ENCODE measurements at regions not wholly inside any gene's neighbourhood (a gene's known extent, or its start where the extent isn't known, plus 50 kb on each side); places are given as distances from the start of the nearest gene placed in this dataset.
A peak's percentile ranks its signal among the peaks of the same experiment; 100 is the strongest.

DNA sequence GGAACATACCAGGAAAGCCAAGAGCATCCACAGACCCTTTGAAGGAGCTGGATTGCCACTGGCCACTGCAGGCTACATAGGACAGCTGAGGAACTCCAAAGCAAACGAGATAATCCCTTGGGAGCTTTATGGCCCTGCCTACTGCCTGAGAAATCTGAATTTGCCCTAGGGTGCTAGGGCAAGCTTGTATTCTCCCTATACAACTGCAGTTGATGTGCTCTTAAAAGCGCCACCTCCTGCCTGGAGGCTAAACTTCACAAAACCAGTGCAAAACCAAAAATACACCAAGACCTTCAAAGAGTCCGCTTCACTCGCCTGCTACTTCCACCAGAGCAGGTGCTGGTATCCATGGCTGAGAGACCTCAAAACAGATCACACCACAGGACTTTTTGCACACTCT is 99.6 kb upstream of the KRR1 start:
- Histone ChIP-seq H3F3A (ENCODE audit: low read depth) (no peaks in the 10 kb centered on the region), H4K20me1 (ENCODE audit: insufficient read depth, low read length, poor library complexity, severe bottlenecking) (no peaks in the 10 kb centered on the region), H2AFZ (ENCODE audit: low read length) (no peak overlapping the region), H3K27me3 (ENCODE audit: insufficient read depth, low read length, poor library complexity, severe bottlenecking) (no peaks in the 10 kb centered on the region), H3K4me3 (ENCODE audit: low read length, poor library complexity, severe bottlenecking) (no peak overlapping the region), H3K9ac (ENCODE audit: low read depth, low read length, poor library complexity, severe bottlenecking) (no peak overlapping the region), H3K4me1 (ENCODE audit: insufficient read depth, low read length, poor library complexity, severe bottlenecking) (no peaks in the 10 kb centered on the region), H3K9me2 (replicated peaks; ENCODE audit: low read depth, low read length) (no peaks in the 10 kb centered on the region), H3K4me2 (ENCODE audit: low read depth, low read length, poor library complexity, severe bottlenecking) (no peak overlapping the region), H3K36me3 (ENCODE audit: insufficient read depth, low read length) (no peaks in the 10 kb centered on the region), H3K79me2 (ENCODE audit: insufficient read depth, low read length) (no peaks in the 10 kb centered on the region), H3K9me3 (ENCODE audit: insufficient read depth, low read depth, low read length) (no peaks in the 10 kb centered on the region)
- no peak for TF ChIP-seq EZH2phosphoT487 (IDR thresholded peaks at IDR 0.05; ENCODE audit: borderline replicate concordance)
- TF ChIP-seq, protein P1, sequence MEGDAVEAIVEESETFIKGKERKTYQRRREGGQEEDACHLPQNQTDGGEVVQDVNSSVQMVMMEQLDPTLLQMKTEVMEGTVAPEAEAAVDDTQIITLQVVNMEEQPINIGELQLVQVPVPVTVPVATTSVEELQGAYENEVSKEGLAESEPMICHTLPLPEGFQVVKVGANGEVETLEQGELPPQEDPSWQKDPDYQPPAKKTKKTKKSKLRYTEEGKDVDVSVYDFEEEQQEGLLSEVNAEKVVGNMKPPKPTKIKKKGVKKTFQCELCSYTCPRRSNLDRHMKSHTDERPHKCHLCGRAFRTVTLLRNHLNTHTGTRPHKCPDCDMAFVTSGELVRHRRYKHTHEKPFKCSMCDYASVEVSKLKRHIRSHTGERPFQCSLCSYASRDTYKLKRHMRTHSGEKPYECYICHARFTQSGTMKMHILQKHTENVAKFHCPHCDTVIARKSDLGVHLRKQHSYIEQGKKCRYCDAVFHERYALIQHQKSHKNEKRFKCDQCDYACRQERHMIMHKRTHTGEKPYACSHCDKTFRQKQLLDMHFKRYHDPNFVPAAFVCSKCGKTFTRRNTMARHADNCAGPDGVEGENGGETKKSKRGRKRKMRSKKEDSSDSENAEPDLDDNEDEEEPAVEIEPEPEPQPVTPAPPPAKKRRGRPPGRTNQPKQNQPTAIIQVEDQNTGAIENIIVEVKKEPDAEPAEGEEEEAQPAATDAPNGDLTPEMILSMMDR (conservative IDR thresholded peaks at IDR 0.05; ENCODE audit: low read length) = peak; percentile 41

DNA sequence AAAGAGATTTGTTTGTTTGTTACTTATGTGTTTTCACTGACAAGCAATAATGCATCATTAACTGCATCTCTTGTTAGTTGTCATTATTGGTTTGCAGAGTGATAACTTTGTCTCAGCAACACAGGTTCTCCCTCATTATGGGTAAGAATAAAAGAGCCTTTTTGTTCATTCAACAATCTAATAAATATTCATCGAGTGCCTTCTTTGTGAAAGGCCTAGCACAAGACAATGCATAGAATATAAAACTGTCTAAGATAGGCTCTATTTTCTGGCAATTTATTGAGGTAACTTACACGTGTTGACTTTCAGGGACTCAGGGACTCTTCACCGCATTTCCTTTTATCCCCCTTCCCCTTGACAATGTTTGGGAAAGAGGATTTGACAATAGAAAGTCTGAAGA is 95.5 kb upstream of the KRR1 start:
- no peak for TF ChIP-seq EZH2phosphoT487 (IDR thresholded peaks at IDR 0.05; ENCODE audit: borderline replicate concordance)
- TF ChIP-seq, protein P1 (conservative IDR thresholded peaks at IDR 0.05; ENCODE audit: low read length) = no peak
- Histone ChIP-seq H3F3A (ENCODE audit: low read depth) (no peaks in the 10 kb centered on the region), H3K4me2 (ENCODE audit: low read depth, low read length, poor library complexity, severe bottlenecking) (no peak overlapping the region), H3K27me3 (ENCODE audit: insufficient read depth, low read length, poor library complexity, severe bottlenecking) (no peaks in the 10 kb centered on the region), H2AFZ (ENCODE audit: low read length) (no peak overlapping the region), H3K9ac (ENCODE audit: low read depth, low read length, poor library complexity, severe bottlenecking) (no peak overlapping the region), H3K36me3 (ENCODE audit: insufficient read depth, low read length) (no peaks in the 10 kb centered on the region), H4K20me1 (ENCODE audit: insufficient read depth, low read length, poor library complexity, severe bottlenecking) (no peaks in the 10 kb centered on the region), H3K4me1 (ENCODE audit: insufficient read depth, low read length, poor library complexity, severe bottlenecking) (no peaks in the 10 kb centered on the region), H3K9me2 (replicated peaks; ENCODE audit: low read depth, low read length) (no peaks in the 10 kb centered on the region), H3K4me3 (ENCODE audit: low read length, poor library complexity, severe bottlenecking) (no peak overlapping the region), H3K79me2 (ENCODE audit: insufficient read depth, low read length) (no peaks in the 10 kb centered on the region), H3K9me3 (ENCODE audit: insufficient read depth, low read depth, low read length) (no peaks in the 10 kb centered on the region)

DNA sequence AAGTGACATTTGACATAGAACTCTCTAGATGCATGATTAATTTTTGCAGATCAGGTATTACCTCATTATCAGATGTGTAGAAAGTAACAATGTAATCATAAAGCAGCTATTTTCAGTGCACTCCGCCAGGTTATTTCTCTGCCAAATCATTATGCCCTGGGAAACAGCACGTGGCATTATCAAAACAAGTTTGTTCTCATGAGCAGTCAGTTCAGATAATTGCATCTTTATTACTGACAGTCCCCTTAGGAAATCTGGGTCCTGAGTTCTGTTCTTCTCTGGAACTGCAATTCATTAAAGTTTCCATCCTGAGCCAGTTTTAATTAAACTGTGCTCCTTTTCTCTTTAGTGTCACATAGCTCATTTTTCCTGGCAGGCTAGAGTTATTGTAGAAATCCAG is 94.7 kb upstream of the KRR1 start:
- TF ChIP-seq, protein P1 (conservative IDR thresholded peaks at IDR 0.05; ENCODE audit: low read length) = no peak
- no peak for TF ChIP-seq EZH2phosphoT487 (IDR thresholded peaks at IDR 0.05; ENCODE audit: borderline replicate concordance)
- H3K27me3 ChIP-seq (ENCODE audit: insufficient read depth, low read length, poor library complexity, severe bottlenecking) = no peaks in the 10 kb centered on the region
- H3K9me2 ChIP-seq (replicated peaks; ENCODE audit: low read depth, low read length) = no peaks in the 10 kb centered on the region
- no peaks in the 10 kb centered on the region for H3K79me2 ChIP-seq (ENCODE audit: insufficient read depth, low read length)
- no peaks in the 10 kb centered on the region for H3K36me3 ChIP-seq (ENCODE audit: insufficient read depth, low read length)
- no peak overlapping the region for H3K4me3 ChIP-seq (ENCODE audit: low read length, poor library complexity, severe bottlenecking)
- no peaks in the 10 kb centered on the region for H3K4me1 ChIP-seq (ENCODE audit: insufficient read depth, low read length, poor library complexity, severe bottlenecking)
- no peaks in the 10 kb centered on the region for H4K20me1 ChIP-seq (ENCODE audit: insufficient read depth, low read length, poor library complexity, severe bottlenecking)
- no peaks in the 10 kb centered on the region for H3F3A ChIP-seq (ENCODE audit: low read depth)
- H3K4me2 ChIP-seq (ENCODE audit: low read depth, low read length, poor library complexity, severe bottlenecking) = no peak overlapping the region
- H3K9ac ChIP-seq (ENCODE audit: low read depth, low read length, poor library complexity, severe bottlenecking) = no peak overlapping the region
- H3K9me3 ChIP-seq (ENCODE audit: insufficient read depth, low read depth, low read length) = no peaks in the 10 kb centered on the region
- H2AFZ ChIP-seq (ENCODE audit: low read length) = no peak overlapping the region

All from Loucy (cell line).